K562 (cell line): ENCODE measurements at regions not wholly inside any gene's neighbourhood (a gene's known extent, or its start where the extent isn't known, plus 50 kb on each side); places are given as distances from the start of the nearest gene placed in this dataset.

Experiments used
- DMBX1 ChIP-seq: fragments of 250-450 bp; sonication (Bioruptor Pico); IDR thresholded peaks from 2 replicates; pipeline ENCODE4 v1.8.0; 2022; ENCODE audit warnings: inconsistent platforms, mild to moderate bottlenecking, moderate library complexity, borderline replicate concordance
- HDGF ChIP-seq: fragments of 450-650 bp; IDR thresholded peaks from 2 replicates; pipeline ENCODE4 v1.6.1; 2016
- MAX ChIP-seq: sonication (generic); formaldehyde crosslinking; IDR thresholded peaks from 2 replicates; pipeline ENCODE4 v1.9.0; 2022; ENCODE audit warnings: mild to moderate bottlenecking, missing genetic modification reagents
- NFE2 ChIP-seq: IDR thresholded peaks from 2 replicates; pipeline ENCODE4 v1.6.1; 2014; ENCODE audit warnings: antibody characterized with exemption, low read depth
- PRMT5 ChIP-seq: sonication (generic); formaldehyde crosslinking; IDR thresholded peaks from 2 replicates; pipeline ENCODE4 v1.5.0; 2020; ENCODE audit warnings: missing genetic modification reagents
- SMARCA5 ChIP-seq: fragments of 450-650 bp; IDR thresholded peaks from 2 replicates; pipeline ENCODE4 v1.6.1; 2016
- STAG1 ChIP-seq: sonication (generic); formaldehyde crosslinking; IDR thresholded peaks from 2 replicates; pipeline ENCODE4 v1.5.0; 2020; ENCODE audit warnings: missing genetic modification reagents, borderline replicate concordance
- TFAM ChIP-seq: fragments of 250-450 bp; sonication (Bioruptor Pico); conservative IDR thresholded peaks from 2 replicates; pipeline ENCODE4 v1.5.0; 2021; ENCODE audit warnings: mild to moderate bottlenecking, moderate library complexity
- TFAP4 ChIP-seq: sonication (generic); formaldehyde crosslinking; IDR thresholded peaks from 2 replicates; pipeline ENCODE4 v1.8.0; 2022; ENCODE audit warnings: missing genetic modification reagents, mild to moderate bottlenecking, moderate library complexity, borderline replicate concordance
- ZBTB26 ChIP-seq: fragments of 450-650 bp; formaldehyde crosslinking; IDR thresholded peaks from 2 replicates; pipeline ENCODE4 v1.4.0; 2022; ENCODE audit warnings: missing genetic modification characterization
- ZNF24 ChIP-seq: fragments of 450-650 bp; IDR thresholded peaks from 2 replicates; pipeline ENCODE4 v1.6.1; 2016
- ZNF449 ChIP-seq: fragments of 250-450 bp; sonication (Bioruptor Pico); IDR thresholded peaks from 2 replicates; pipeline ENCODE4 v1.8.0; 2022; ENCODE audit warnings: moderate library complexity, mild to moderate bottlenecking, inconsistent platforms

- no peak for TF ChIP-seq TFAM (CRISPR knock-in tag)
- TF ChIP-seq DMBX1 (CRISPR knock-in tag), result no peak
- no peak for TF ChIP-seq HDGF
- no peak for TF ChIP-seq NFE2
- no peak for TF ChIP-seq PRMT5 (CRISPR knock-in tag)
- no peak for TF ChIP-seq TFAP4 (CRISPR knock-in tag)
- no peak for TF ChIP-seq SMARCA5
- no peak for TF ChIP-seq ZNF24
- no peak for TF ChIP-seq ZBTB26 (CRISPR knock-in tag)
- no peak for TF ChIP-seq STAG1 (CRISPR knock-in tag)
- no peak for TF ChIP-seq ZNF449 (CRISPR knock-in tag)
- no peak for TF ChIP-seq MAX (CRISPR knock-in tag)
These were observed 455.0 kb upstream of the KLHL29 start for GRCh38 chr2:22929998-22930397.
